ENCODE measurements at regions not wholly inside any gene's neighbourhood (a gene's known extent, or its start where the extent isn't known, plus 50 kb on each side); places are given as distances from the start of the nearest gene placed in this dataset.
"Not testable (repeated sequence)": the region's sequence is repeated elsewhere in the genome, so short reads cannot be mapped to it uniquely, and the experiment has no call there.

GRCh38 chr1:38773483-38773882 is 86.1 kb downstream of the RRAGC start:
- no peak for TF ChIP-seq ZNF274 (IDR thresholded peaks at IDR 0.05; ENCODE audit: low read depth, low read length)
- no peak overlapping the region for H3K4me3 ChIP-seq (ENCODE audit: low read length)

- H3K4me3 ChIP-seq (ENCODE audit: low read length): no peak overlapping the region
- TF ChIP-seq ZNF274 (IDR thresholded peaks at IDR 0.05; ENCODE audit: low read depth, low read length): no peak
These were observed 86.6 kb downstream of the RRAGC start for GRCh38 chr1:38772953-38773352.

GRCh38 chr1:38772026-38772425 is 87.5 kb downstream of the RRAGC start:
- H3K4me3 ChIP-seq (ENCODE audit: low read length): no peak overlapping the region
- no peak for TF ChIP-seq ZNF274 (IDR thresholded peaks at IDR 0.05; ENCODE audit: low read depth, low read length)

- not testable (repeated sequence) for H3K4me3 ChIP-seq (ENCODE audit: low read length)
These were observed 88.9 kb downstream of the RRAGC start for GRCh38 chr1:38770516-38771173.

- no peak overlapping the region for H3K4me3 ChIP-seq (ENCODE audit: low read length)
- TF ChIP-seq ZNF274 (IDR thresholded peaks at IDR 0.05; ENCODE audit: low read depth, low read length): no peak
These were observed 93.4 kb downstream of the RRAGC start for GRCh38 chr1:38766125-38766524.

GRCh38 chr1:38763121-38763520 is 96.5 kb downstream of the RRAGC start:
- H3K4me3 ChIP-seq (ENCODE audit: low read length): no peak overlapping the region
- no peak for TF ChIP-seq ZNF274 (IDR thresholded peaks at IDR 0.05; ENCODE audit: low read depth, low read length)

GRCh38 chr1:38760562-38760961 is 99.0 kb downstream of the RRAGC start:
- no peak overlapping the region for H3K4me3 ChIP-seq (ENCODE audit: low read length)
- no peak for TF ChIP-seq ZNF274 (IDR thresholded peaks at IDR 0.05; ENCODE audit: low read depth, low read length)

- no peak overlapping the region for H3K4me3 ChIP-seq (ENCODE audit: low read length)
- no peak for TF ChIP-seq ZNF274 (IDR thresholded peaks at IDR 0.05; ENCODE audit: low read depth, low read length)
These were observed 100.8 kb downstream of the RRAGC start for GRCh38 chr1:38758820-38759219.

GRCh38 chr1:38746941-38747600 is 112.5 kb downstream of the RRAGC start:
- TF ChIP-seq ZNF274 (IDR thresholded peaks at IDR 0.05; ENCODE audit: low read depth, low read length): no peak
- no peak overlapping the region for H3K4me3 ChIP-seq (ENCODE audit: low read length)

GRCh38 chr1:38746402-38746935 is 113.1 kb downstream of the RRAGC start:
- H3K4me3 ChIP-seq (ENCODE audit: low read length): no peak overlapping the region
- no peak for TF ChIP-seq ZNF274 (IDR thresholded peaks at IDR 0.05; ENCODE audit: low read depth, low read length)

GRCh38 chr1:38745476-38746401 is 113.8 kb downstream of the RRAGC start:
- TF ChIP-seq ZNF274 (IDR thresholded peaks at IDR 0.05; ENCODE audit: low read depth, low read length): no peak
- H3K4me3 ChIP-seq (ENCODE audit: low read length): no peak overlapping the region

- no peak for TF ChIP-seq ZNF274 (IDR thresholded peaks at IDR 0.05; ENCODE audit: low read depth, low read length)
- no peak overlapping the region for H3K4me3 ChIP-seq (ENCODE audit: low read length)
These were observed 114.9 kb downstream of the RRAGC start for GRCh38 chr1:38744452-38745350.

GRCh38 chr1:38743184-38743583 is 116.4 kb downstream of the RRAGC start:
- H3K4me3 ChIP-seq (ENCODE audit: low read length): no peak overlapping the region
- no peak for TF ChIP-seq ZNF274 (IDR thresholded peaks at IDR 0.05; ENCODE audit: low read depth, low read length)

All from GM08714 (cell line).